Stimulated activated CD8-positive, alpha-beta memory T cell treated with anti-CD3 and anti-CD28 coated beads, Interleukin-7, amount 100 ng/mL, for 48 hours (primary cell): ENCODE measurements at regions not wholly inside any gene's neighbourhood (a gene's known extent, or its start where the extent isn't known, plus 50 kb on each side); places are given as distances from the start of the nearest gene placed in this dataset.

Source experiments
- DNase-seq, 2 donors: peaks; one replicate each; pipeline ENCODE4 v3.0.0-alpha.2; 2020; ENCODE audit warnings: low read depth in 1 of 2; ENCODE audit errors: extremely low read depth in 1 of 2

GRCh38 chrX:45788315-45788714 is 587.6 kb upstream of the DIPK2B start:
- no peak for DNase-seq

- DNase-seq, result no peak
Observed at GRCh38 chrX:45784590-45784989, 583.9 kb upstream of the DIPK2B start.

GRCh38 chrX:45783002-45783401 is 582.3 kb upstream of the DIPK2B start:
- no peak for DNase-seq

- DNase-seq, result no peak
Observed at GRCh38 chrX:45781901-45782553, 581.4 kb upstream of the DIPK2B start.

GRCh38 chrX:45778616-45779015 is 577.9 kb upstream of the DIPK2B start:
- DNase-seq, result no peak

GRCh38 chrX:45777366-45777765 is 576.7 kb upstream of the DIPK2B start:
- DNase-seq, result no peak

- no peak for DNase-seq
Observed at GRCh38 chrX:45775468-45775867, 574.8 kb upstream of the DIPK2B start.

GRCh38 chrX:45774961-45775360 is 574.3 kb upstream of the DIPK2B start:
- no peak for DNase-seq

- no peak for DNase-seq
Observed at GRCh38 chrX:45773572-45773971, 572.9 kb upstream of the DIPK2B start.

GRCh38 chrX:45771560-45772340 is 571.1 kb upstream of the DIPK2B start:
- DNase-seq, result peak in 1 of 2 donors; percentile 39

GRCh38 chrX:45771114-45771513 is 570.4 kb upstream of the DIPK2B start:
- no peak for DNase-seq

- DNase-seq, result peak; percentile 16 to 29
Observed at GRCh38 chrX:45769761-45770582, 569.3 kb upstream of the DIPK2B start.

GRCh38 chrX:45768666-45769236 is 568.1 kb upstream of the DIPK2B start:
- no peak for DNase-seq

- DNase-seq, result no peak
Observed at GRCh38 chrX:45766981-45767501, 566.4 kb upstream of the DIPK2B start.

GRCh38 chrX:45765767-45766166 is 565.1 kb upstream of the DIPK2B start:
- DNase-seq, result no peak

- DNase-seq, result no peak
Observed at GRCh38 chrX:45765281-45765680, 564.6 kb upstream of the DIPK2B start.

- DNase-seq, result no peak
Observed at GRCh38 chrX:45762699-45763647, 562.3 kb upstream of the DIPK2B start.

- no peak for DNase-seq
Observed at GRCh38 chrX:45761920-45762319, 561.2 kb upstream of the DIPK2B start.

- no peak for DNase-seq
Observed at GRCh38 chrX:45760187-45760742, 559.6 kb upstream of the DIPK2B start.
